ENCODE measurements at regions not wholly inside any gene's neighbourhood (a gene's known extent, or its start where the extent isn't known, plus 50 kb on each side); places are given as distances from the start of the nearest gene placed in this dataset.

GRCh38 chr16:9469512-9469911 is 378.1 kb downstream of the HAPSTR1 start:
- DNase-seq (ENCODE audit: low spot score) = no peak

- DNase-seq (ENCODE audit: low spot score) = peak; percentile 1
Measured at GRCh38 chr16:9476744-9477143, 385.3 kb downstream of the HAPSTR1 start.

- DNase-seq (ENCODE audit: low spot score) = no peak
Measured at GRCh38 chr16:9479008-9479407, 387.6 kb downstream of the HAPSTR1 start.

GRCh38 chr16:9480503-9480902 is 389.1 kb downstream of the HAPSTR1 start:
- no peak for DNase-seq (ENCODE audit: low spot score)

GRCh38 chr16:9481747-9482730 is 390.6 kb downstream of the HAPSTR1 start:
- no peak for DNase-seq (ENCODE audit: low spot score)

GRCh38 chr16:9484426-9484825 is 393.0 kb downstream of the HAPSTR1 start:
- no peak for DNase-seq (ENCODE audit: low spot score)

- DNase-seq (ENCODE audit: low spot score) = no peak
Measured at GRCh38 chr16:9484881-9485280, 393.4 kb downstream of the HAPSTR1 start.

GRCh38 chr16:9489835-9490467 is 398.5 kb downstream of the HAPSTR1 start:
- no peak for DNase-seq (ENCODE audit: low spot score)

GRCh38 chr16:9495824-9496223 is 404.4 kb downstream of the HAPSTR1 start:
- no peak for DNase-seq (ENCODE audit: low spot score)

- DNase-seq (ENCODE audit: low spot score) = no peak
Measured at GRCh38 chr16:9497750-9498149, 406.3 kb downstream of the HAPSTR1 start.

GRCh38 chr16:9499941-9500593 is 408.6 kb downstream of the HAPSTR1 start:
- no peak for DNase-seq (ENCODE audit: low spot score)

- DNase-seq (ENCODE audit: low spot score) = no peak
Measured at GRCh38 chr16:9500872-9501271, 409.4 kb downstream of the HAPSTR1 start.

- no peak for DNase-seq (ENCODE audit: low spot score)
Measured at GRCh38 chr16:9503251-9503984, 412.0 kb downstream of the HAPSTR1 start.

GRCh38 chr16:9508328-9508936 is 417.0 kb downstream of the HAPSTR1 start:
- no peak for DNase-seq (ENCODE audit: low spot score)

GRCh38 chr16:9509663-9510062 is 418.2 kb downstream of the HAPSTR1 start:
- no peak for DNase-seq (ENCODE audit: low spot score)

GRCh38 chr16:9511389-9511788 is 419.9 kb downstream of the HAPSTR1 start:
- no peak for DNase-seq (ENCODE audit: low spot score)

- DNase-seq (ENCODE audit: low spot score) = no peak
Measured at GRCh38 chr16:9516444-9516843, 425.0 kb downstream of the HAPSTR1 start.

- DNase-seq (ENCODE audit: low spot score) = no peak
Measured at GRCh38 chr16:9518051-9518450, 426.6 kb downstream of the HAPSTR1 start.

GRCh38 chr16:9518581-9518980 is 427.1 kb downstream of the HAPSTR1 start:
- no peak for DNase-seq (ENCODE audit: low spot score)

- DNase-seq (ENCODE audit: low spot score) = no peak
Measured at GRCh38 chr16:9521749-9522370, 430.4 kb downstream of the HAPSTR1 start.

- no peak for DNase-seq (ENCODE audit: low spot score)
Measured at GRCh38 chr16:9522614-9523013, 431.2 kb downstream of the HAPSTR1 start.
